Caco-2 (cell line): ENCODE measurements at regions not wholly inside any gene's neighbourhood (a gene's known extent, or its start where the extent isn't known, plus 50 kb on each side); places are given as distances from the start of the nearest gene placed in this dataset.

ENCODE experiments used
- BruUV-seq: library from RNA; stranded (reverse); fragments of 400-500 nt; replicated peaks from 2 replicates; lab custom pipeline; 2021; lab: Mats Ljungman, UMichigan
- CTCF ChIA-PET: fragments of 300-600 bp; sonication (Branson Sonifier 250); formaldehyde crosslinking; loops from one replicate; lab custom pipeline; 2022; ENCODE audit warnings: antibody characterized with exemption; lab: Charles Lee
- POLR2A ChIA-PET: fragments of 300-600 bp; sonication (Branson Sonifier 250); formaldehyde crosslinking; loops from one replicate; lab custom pipeline; 2022; ENCODE audit warnings: antibody characterized with exemption; lab: Charles Lee
- DNase-seq, 2 experiments: peaks; one replicate each; pipeline versions ENCODE4 v3.0.0 to v3.0.0-alpha.2; 2020 to 2022
- H3K27me3 ChIP-seq: replicated peaks from 2 replicates; pipeline ENCODE4 v1.6.0; 2011; ENCODE audit warnings: low read length; ENCODE audit not compliant: control insufficient read depth, insufficient read depth
- H3K36me3 ChIP-seq: 2 replicates; pipeline ENCODE4 v1.5.1; 2011; ENCODE audit warnings: low read length; ENCODE audit not compliant: control insufficient read depth, insufficient read depth
- H3K4me1 ChIP-seq: fragments of 250-450 bp; sonication (Bioruptor Pico); 2 replicates; pipeline ENCODE4 v1.5.1; 2020; ENCODE audit warnings: mild to moderate bottlenecking
- H3K4me3 ChIP-seq: 2 replicates; pipeline ENCODE4 v1.5.1; 2011; ENCODE audit warnings: low read depth, mild to moderate bottlenecking, control low read depth, low read length
- H3K9me3 ChIP-seq: fragments of 250-450 bp; sonication (Bioruptor Pico); 2 replicates; pipeline ENCODE4 v1.5.1; 2020; ENCODE audit warnings: mild to moderate bottlenecking, moderate library complexity
- H3K27ac Mint-ChIP-seq: one replicate; pipeline ENCODE4 v1.8.0; 2022; ENCODE audit warnings: mixed read lengths; ENCODE audit not compliant: unreplicated experiment
- H3K27me3 Mint-ChIP-seq: one replicate; pipeline ENCODE4 v1.8.0; 2022; ENCODE audit warnings: mixed read lengths; ENCODE audit not compliant: insufficient read depth, unreplicated experiment
- H3K36me3 Mint-ChIP-seq: one replicate; pipeline ENCODE4 v1.8.0; 2022; ENCODE audit warnings: mild to moderate bottlenecking, mixed read lengths; ENCODE audit not compliant: insufficient read depth, unreplicated experiment
- H3K4me1 Mint-ChIP-seq: one replicate; pipeline ENCODE4 v1.8.0; 2022; ENCODE audit warnings: low read depth, mixed read lengths; ENCODE audit not compliant: unreplicated experiment
- H3K4me3 Mint-ChIP-seq: one replicate; pipeline ENCODE4 v1.8.0; 2022; ENCODE audit warnings: mild to moderate bottlenecking, moderate library complexity, mixed read lengths; ENCODE audit not compliant: unreplicated experiment
- H3K9me3 Mint-ChIP-seq: one replicate; pipeline ENCODE4 v1.8.0; 2022; ENCODE audit warnings: mixed read lengths; ENCODE audit not compliant: unreplicated experiment
- CTCF ChIP-seq, 2 experiments: fragments of 200-600 bp in 1 of 2; IDR thresholded peaks; 1 replicate in 1 of 2; 2 replicates in 1 of 2; pipeline versions ENCODE4 v1.5.1 to v1.8.0; 2011 to 2022; ENCODE audit warnings: antibody characterized with exemption in 1 of 2, control low read depth in 1 of 2, inconsistent platforms in 1 of 2, low read depth in 1 of 2, low read length in 1 of 2, mild to moderate bottlenecking in 1 of 2, moderate library complexity in 1 of 2; ENCODE audit not compliant: insufficient read depth in 1 of 2, severe bottlenecking in 1 of 2, unreplicated experiment in 1 of 2
- intact Hi-C: fragments of 100-400 bp; cut with micrococcal nuclease; formaldehyde crosslinking; loops from one replicate; pipeline ENCODE4 v1.10.0; 2022; ENCODE audit not compliant: unreplicated experiment

- no TSS peak for BruUV-seq
- H3K9me3 Mint-ChIP-seq: no peaks in the 10 kb centered on the region
- no peaks in the 10 kb centered on the region for H3K27me3 ChIP-seq
- no peaks in the 10 kb centered on the region for H3K36me3 ChIP-seq
- H3K4me3 Mint-ChIP-seq: no peak overlapping the region
- H3K4me1 Mint-ChIP-seq: no peaks in the 10 kb centered on the region
- CTCF ChIA-PET: no interaction called here
- no peaks in the 10 kb centered on the region for H3K27me3 Mint-ChIP-seq
- no peaks in the 10 kb centered on the region for H3K4me1 ChIP-seq
- no peak for TF ChIP-seq CTCF (IDR thresholded peaks at IDR 0.05; ENCODE audit: insufficient read depth in 1 of 2, low read depth in 1 of 2, low read length in 1 of 2, severe bottlenecking in 1 of 2, unreplicated experiment in 1 of 2)
- intact Hi-C loops: no loop called here
- H3K36me3 Mint-ChIP-seq: no peaks in the 10 kb centered on the region
- H3K4me3 ChIP-seq: no peak overlapping the region
- DNase-seq: no peak
- H3K27ac Mint-ChIP-seq: no peak overlapping the region
- POLR2A ChIA-PET: no interaction called here
- no peaks in the 10 kb centered on the region for H3K9me3 ChIP-seq
Measured at GRCh38 chr3:157958457-157958856, 147.8 kb downstream of the SHOX2 start.

GRCh38 chr3:157956850-157957249 lies 149.4 kb downstream of the SHOX2 start:
- CTCF ChIA-PET: interaction anchor here (0.6 kb wide), 1 partner anchor 383 kb away, joined by 4 read pairs; no protein-coding TSS in a partner anchor
- BruUV-seq: no TSS peak
- H3K36me3 Mint-ChIP-seq: no peaks in the 10 kb centered on the region
- POLR2A ChIA-PET: no interaction called here
- H3K4me1 Mint-ChIP-seq: no peaks in the 10 kb centered on the region
- Histone ChIP-seq H3K36me3 (no peaks in the 10 kb centered on the region), H3K4me1 (no peaks in the 10 kb centered on the region), H3K9me3 (no peaks in the 10 kb centered on the region), H3K4me3 (no peak overlapping the region), H3K27me3 (no peaks in the 10 kb centered on the region)
- H3K4me3 Mint-ChIP-seq: no peak overlapping the region
- no peaks in the 10 kb centered on the region for H3K9me3 Mint-ChIP-seq
- H3K27ac Mint-ChIP-seq: no peak overlapping the region
- no peak for TF ChIP-seq CTCF (IDR thresholded peaks at IDR 0.05; ENCODE audit: insufficient read depth in 1 of 2, low read depth in 1 of 2, low read length in 1 of 2, severe bottlenecking in 1 of 2, unreplicated experiment in 1 of 2)
- H3K27me3 Mint-ChIP-seq: no peaks in the 10 kb centered on the region
- DNase-seq: no peak
- intact Hi-C loops: no loop called here

- no peak for DNase-seq
- H3K9me3 Mint-ChIP-seq: no peaks in the 10 kb centered on the region
- H3K27ac Mint-ChIP-seq: no peak overlapping the region
- Histone ChIP-seq H3K9me3 (no peaks in the 10 kb centered on the region), H3K27me3 (no peaks in the 10 kb centered on the region), H3K36me3 (no peaks in the 10 kb centered on the region), H3K4me1 (no peaks in the 10 kb centered on the region), H3K4me3 (no peak overlapping the region)
- ChIA-PET POLR2A (no interaction called here), CTCF (interaction anchor here (0.6 kb wide), 1 partner anchor 383 kb away, joined by 4 read pairs; no protein-coding TSS in a partner anchor)
- TF ChIP-seq CTCF (IDR thresholded peaks at IDR 0.05; ENCODE audit: insufficient read depth in 1 of 2, low read depth in 1 of 2, low read length in 1 of 2, severe bottlenecking in 1 of 2, unreplicated experiment in 1 of 2): no peak
- no peaks in the 10 kb centered on the region for H3K27me3 Mint-ChIP-seq
- no peaks in the 10 kb centered on the region for H3K4me1 Mint-ChIP-seq
- H3K36me3 Mint-ChIP-seq: no peaks in the 10 kb centered on the region
- BruUV-seq: no TSS peak
- intact Hi-C loops: no loop called here
- H3K4me3 Mint-ChIP-seq: no peak overlapping the region
Measured at GRCh38 chr3:157956176-157956575, 150.0 kb downstream of the SHOX2 start.
